HG02642 (cell line): ENCODE measurements at regions not wholly inside any gene's neighbourhood (a gene's known extent, or its start where the extent isn't known, plus 50 kb on each side); places are given as distances from the start of the nearest gene placed in this dataset.

ENCODE experiments used
- ATAC-seq: cut with Tn5 transposase; IDR thresholded peaks from one replicate; pipeline ENCODE4 v1.9.1; 2021; ENCODE audit warnings: mild to moderate bottlenecking; ENCODE audit not compliant: unreplicated experiment, poor library complexity

- no peak for ATAC-seq
Measured at GRCh38 chr6:62345962-62346689, 60.1 kb upstream of the KHDRBS2 start.

GRCh38 chr6:62345446-62345845, 59.4 kb upstream of the KHDRBS2 start:
- no peak for ATAC-seq

DNA sequence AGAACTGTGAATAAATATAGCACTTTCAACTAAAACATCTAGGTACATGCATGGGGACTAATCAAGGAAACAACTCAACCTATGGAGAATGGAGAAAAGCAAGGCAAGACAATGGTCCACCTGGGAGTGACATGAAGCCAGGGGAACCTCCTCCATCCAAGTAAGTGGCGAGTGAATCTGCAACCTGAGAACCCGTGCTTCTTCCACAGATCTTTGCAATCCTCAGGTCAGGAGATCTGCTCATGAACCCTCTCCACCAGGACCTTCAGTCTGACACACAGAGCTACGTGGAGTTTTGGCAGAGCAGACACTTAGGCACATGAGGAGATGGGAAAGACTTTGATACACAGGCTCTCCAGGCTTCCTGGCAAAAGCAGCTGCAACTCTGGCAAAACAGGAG, 58.8 kb upstream of the KHDRBS2 start:
- ATAC-seq: no peak

DNA sequence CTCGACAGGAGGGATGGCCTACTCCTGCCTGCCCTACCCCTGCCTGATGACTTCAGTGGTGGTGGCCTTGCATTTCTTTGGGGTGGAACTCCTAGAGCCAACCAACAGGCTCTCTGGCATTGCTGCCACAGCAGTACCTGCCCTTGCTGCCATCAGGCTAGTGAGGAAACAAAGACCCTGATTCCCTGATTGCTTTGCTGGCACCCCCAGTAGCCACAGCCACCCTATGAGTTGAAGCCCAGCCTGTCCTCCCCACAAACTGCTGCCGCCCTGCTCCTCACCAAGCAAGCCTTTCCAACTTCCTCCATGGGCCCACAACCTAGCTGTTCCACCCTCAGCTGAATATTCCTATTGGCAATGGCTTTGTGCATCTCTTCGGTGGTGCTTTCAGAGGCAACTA, 52.5 kb upstream of the KHDRBS2 start:
- no peak for ATAC-seq
